H9 (cell line): ENCODE measurements at regions not wholly inside any gene's neighbourhood (a gene's known extent, or its start where the extent isn't known, plus 50 kb on each side); places are given as distances from the start of the nearest gene placed in this dataset.
A peak's percentile ranks its signal among the peaks of the same experiment; 100 is the strongest.

Experiments used
- DNase-seq: peaks from one replicate; pipeline ENCODE4 v3.0.0-alpha.2; 2017
- H2AFZ ChIP-seq: one replicate; pipeline ENCODE4 v1.6.1; 2013; ENCODE audit warnings: mild to moderate bottlenecking, low read length, control low read depth, moderate library complexity
- H2AK5ac ChIP-seq: 2 replicates; pipeline ENCODE4 v1.6.1; 2013; ENCODE audit warnings: low read length, control low read depth, mixed read lengths; ENCODE audit not compliant: insufficient read length
- H2BK120ac ChIP-seq: one replicate; pipeline ENCODE4 v1.6.1; 2013; ENCODE audit warnings: low read depth, mild to moderate bottlenecking, low read length, control low read depth, inconsistent platforms; ENCODE audit not compliant: poor library complexity, severe bottlenecking
- H2BK12ac ChIP-seq: 2 replicates; pipeline ENCODE4 v1.6.1; 2013; ENCODE audit warnings: low read length, control low read depth, mixed read lengths, low read depth; ENCODE audit not compliant: insufficient read length
- H2BK15ac ChIP-seq: 2 replicates; pipeline ENCODE4 v1.6.1; 2013; ENCODE audit warnings: low read depth, low read length, control low read depth
- H2BK20ac ChIP-seq: one replicate; pipeline ENCODE4 v1.6.1; 2013; ENCODE audit warnings: low read depth, mild to moderate bottlenecking, low read length, control low read depth, inconsistent platforms; ENCODE audit not compliant: poor library complexity, severe bottlenecking
- H2BK5ac ChIP-seq: 2 replicates; pipeline ENCODE4 v1.6.1; 2013; ENCODE audit warnings: low read length, control low read depth, mixed read lengths; ENCODE audit not compliant: insufficient read length
- H3K14ac ChIP-seq: 2 replicates; pipeline ENCODE4 v1.6.1; 2013; ENCODE audit warnings: low read length, control low read depth; ENCODE audit not compliant: insufficient read depth
- H3K18ac ChIP-seq: 2 replicates; pipeline ENCODE4 v1.6.1; 2013; ENCODE audit warnings: low read depth, mild to moderate bottlenecking, mixed read lengths, low read length, control low read depth; ENCODE audit not compliant: insufficient read length
- H3K23ac ChIP-seq: 2 replicates; pipeline ENCODE4 v1.6.1; 2013; ENCODE audit warnings: low read length, control low read depth, mixed read lengths, low read depth; ENCODE audit not compliant: insufficient read length
- H3K23me2 ChIP-seq: 2 replicates; pipeline ENCODE4 v1.6.1; 2013; ENCODE audit warnings: low read depth, mild to moderate bottlenecking, mixed read lengths, low read length, control low read depth; ENCODE audit not compliant: insufficient read length, poor library complexity, severe bottlenecking
- H3K27ac ChIP-seq: 2 replicates; pipeline ENCODE4 v1.5.1; 2013; ENCODE audit warnings: low read length, control low read depth, mixed read lengths, low read depth; ENCODE audit not compliant: insufficient read length
- H3K27me3 ChIP-seq: 2 replicates; pipeline ENCODE4 v1.6.1; 2013; ENCODE audit warnings: low read length, control low read depth, inconsistent platforms; ENCODE audit not compliant: insufficient read depth
- H3K4ac ChIP-seq: 2 replicates; pipeline ENCODE4 v1.6.1; 2013; ENCODE audit warnings: low read depth, mild to moderate bottlenecking, control low read depth, inconsistent platforms, low read length, moderate library complexity
- H3K4me1 ChIP-seq: 2 replicates; pipeline ENCODE4 v1.6.1; 2013; ENCODE audit warnings: low read length, control low read depth, inconsistent platforms; ENCODE audit not compliant: insufficient read depth
- H3K4me2 ChIP-seq: 2 replicates; pipeline ENCODE4 v1.6.1; 2013; ENCODE audit warnings: low read length, control low read depth, mixed read lengths; ENCODE audit not compliant: insufficient read length, insufficient read depth
- H3K56ac ChIP-seq: 2 replicates; pipeline ENCODE4 v1.6.1; 2013; ENCODE audit warnings: low read depth, mild to moderate bottlenecking, mixed read lengths, low read length, control low read depth; ENCODE audit not compliant: insufficient read length
- H3K79me1 ChIP-seq: 2 replicates; pipeline ENCODE4 v1.6.1; 2013; ENCODE audit warnings: low read depth, mild to moderate bottlenecking, moderate library complexity, low read length, control low read depth, inconsistent platforms; ENCODE audit not compliant: insufficient read depth, poor library complexity, severe bottlenecking
- H3K79me2 ChIP-seq: 2 replicates; pipeline ENCODE4 v1.6.1; 2013; ENCODE audit warnings: low read length, control low read depth, inconsistent platforms; ENCODE audit not compliant: insufficient read depth
- H3K9ac ChIP-seq: 2 replicates; pipeline ENCODE4 v1.6.1; 2013; ENCODE audit warnings: low read length, control low read depth, mixed read lengths; ENCODE audit not compliant: insufficient read length; ENCODE audit errors: extremely low read depth
- H3K9me3 ChIP-seq: one replicate; pipeline ENCODE4 v1.6.1; 2013; ENCODE audit warnings: low read depth, low read length, inconsistent platforms; ENCODE audit not compliant: control insufficient read depth
- H3T11ph ChIP-seq: one replicate; pipeline ENCODE4 v1.6.1; 2013; ENCODE audit warnings: mild to moderate bottlenecking, low read length, control low read depth, inconsistent platforms
- H4K20me1 ChIP-seq: one replicate; pipeline ENCODE4 v1.6.1; 2013; ENCODE audit not compliant: control insufficient read depth, insufficient read length, insufficient read depth
- H4K5ac ChIP-seq: 2 replicates; pipeline ENCODE4 v1.6.1; 2013; ENCODE audit warnings: low read depth, mild to moderate bottlenecking, mixed read lengths, low read length, control low read depth; ENCODE audit not compliant: insufficient read length
- H4K8ac ChIP-seq: replicated peaks from 2 replicates; pipeline ENCODE4 v1.6.1; 2013; ENCODE audit warnings: low read length, control low read depth, mixed read lengths, low read depth; ENCODE audit not compliant: insufficient read length
- H4K91ac ChIP-seq: 2 replicates; pipeline ENCODE4 v1.6.1; 2013; ENCODE audit warnings: low read depth, mild to moderate bottlenecking, moderate library complexity, mixed read lengths, low read length, control low read depth; ENCODE audit not compliant: insufficient read length
- H3K27ac Mint-ChIP-seq, 3 experiments: 2 replicates in 2 of 3; 3 replicates in 1 of 3; pipeline ENCODE4 v1.8.0; 2020 to 2021; ENCODE audit warnings: mixed read lengths in 3 of 3, mild to moderate bottlenecking in 1 of 3, moderate library complexity in 1 of 3
- H3K27me3 Mint-ChIP-seq: 2 replicates; pipeline ENCODE4 v1.8.0; 2021; ENCODE audit warnings: low read depth, mild to moderate bottlenecking, moderate library complexity, mixed read lengths
- H3K36me3 Mint-ChIP-seq, 3 experiments: 2 replicates in 2 of 3; 3 replicates in 1 of 3; pipeline ENCODE4 v1.8.0; 2020 to 2021; ENCODE audit warnings: low read depth in 3 of 3, mixed read lengths in 3 of 3; ENCODE audit not compliant: insufficient read depth in 1 of 3
- H3K4me1 Mint-ChIP-seq, 2 experiments: 2 replicates each; pipeline ENCODE4 v1.8.0; 2020; ENCODE audit warnings: mixed read lengths in 2 of 2
- H3K4me3 Mint-ChIP-seq, 2 experiments: 2 replicates in 1 of 2; 3 replicates in 1 of 2; pipeline ENCODE4 v1.8.0; 2020 to 2021; ENCODE audit warnings: mild to moderate bottlenecking in 2 of 2, mixed read lengths in 2 of 2, moderate library complexity in 1 of 2
- H3K9me3 Mint-ChIP-seq, 2 experiments: 2 replicates in 1 of 2; 3 replicates in 1 of 2; pipeline ENCODE4 v1.8.0; 2020; ENCODE audit warnings: mild to moderate bottlenecking in 2 of 2, mixed read lengths in 2 of 2, moderate library complexity in 1 of 2
- WGBS: extraction: QIAGEN DNeasy Blood & Tissue Kit; methylation state at CpG from one replicate; pipeline ENCODE4 v1.1.7; 2013; ENCODE audit warnings: missing lambda C conversion rate, low lambda C conversion rate, mixed read lengths; ENCODE audit not compliant: insufficient read length; ENCODE audit errors: extremely low coverage; 5-methylcytosine and 5-hydroxymethylcytosine counted together
- TF ChIP-seq, protein P1 (sequence below): fragments of 200-600 bp; sonication (generic); conservative IDR thresholded peaks from 3 replicates; pipeline ENCODE4 v1.8.0; 2021; ENCODE audit warnings: antibody characterized with exemption, mild to moderate bottlenecking

DNA sequence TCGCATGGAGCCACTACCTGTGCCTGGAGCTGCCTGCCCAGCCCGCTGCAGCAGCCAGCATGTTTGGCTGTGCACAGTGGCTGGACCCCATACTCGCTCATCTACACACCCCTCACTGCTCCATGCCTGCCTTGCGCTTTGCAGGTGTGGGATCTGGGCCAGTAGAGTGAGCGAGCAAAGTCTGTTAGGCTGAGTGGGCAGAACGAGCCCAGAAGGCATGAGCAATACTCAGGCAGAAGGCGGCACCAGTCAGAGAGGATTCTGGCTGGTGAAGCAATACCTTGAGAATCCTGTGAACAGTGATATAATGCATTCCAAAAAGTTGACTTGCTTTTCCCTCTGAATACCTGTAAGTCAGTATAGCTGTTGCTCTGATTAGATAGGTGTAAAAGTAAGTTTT lies 816.4 kb downstream of the KCNT2 start:
- H3K14ac ChIP-seq, result no peak overlapping the region
- Mint-ChIP-seq H3K27me3 (no peaks in the 10 kb centered on the region), H3K4me1 (peaks cover 4 to 5% of the 10 kb centered on the region in 2 experiments), H3K36me3 (peaks cover 2 to 7% (median 3%) of the 10 kb centered on the region in 3 experiments; a peak in 3 of 7 replicates), H3K27ac (no peak overlapping the region), H3K9me3 (peaks cover 5% of the 10 kb centered on the region in 2 experiments; a peak in 4 of 5 replicates), H3K4me3 (no peak overlapping the region)
- H3T11ph ChIP-seq, result no peak overlapping the region
- no peaks in the 10 kb centered on the region; the same call in 1 of the 2 replicates for H3K4me1 ChIP-seq
- peaks cover 10% of the 10 kb centered on the region for H3K9me3 ChIP-seq
- WGBS, result no CpG with 5 or more reads among the region's 7 CpGs
- no peak overlapping the region for H2BK12ac ChIP-seq
- H3K27me3 ChIP-seq, result no peaks in the 10 kb centered on the region
- TF ChIP-seq, protein P1, sequence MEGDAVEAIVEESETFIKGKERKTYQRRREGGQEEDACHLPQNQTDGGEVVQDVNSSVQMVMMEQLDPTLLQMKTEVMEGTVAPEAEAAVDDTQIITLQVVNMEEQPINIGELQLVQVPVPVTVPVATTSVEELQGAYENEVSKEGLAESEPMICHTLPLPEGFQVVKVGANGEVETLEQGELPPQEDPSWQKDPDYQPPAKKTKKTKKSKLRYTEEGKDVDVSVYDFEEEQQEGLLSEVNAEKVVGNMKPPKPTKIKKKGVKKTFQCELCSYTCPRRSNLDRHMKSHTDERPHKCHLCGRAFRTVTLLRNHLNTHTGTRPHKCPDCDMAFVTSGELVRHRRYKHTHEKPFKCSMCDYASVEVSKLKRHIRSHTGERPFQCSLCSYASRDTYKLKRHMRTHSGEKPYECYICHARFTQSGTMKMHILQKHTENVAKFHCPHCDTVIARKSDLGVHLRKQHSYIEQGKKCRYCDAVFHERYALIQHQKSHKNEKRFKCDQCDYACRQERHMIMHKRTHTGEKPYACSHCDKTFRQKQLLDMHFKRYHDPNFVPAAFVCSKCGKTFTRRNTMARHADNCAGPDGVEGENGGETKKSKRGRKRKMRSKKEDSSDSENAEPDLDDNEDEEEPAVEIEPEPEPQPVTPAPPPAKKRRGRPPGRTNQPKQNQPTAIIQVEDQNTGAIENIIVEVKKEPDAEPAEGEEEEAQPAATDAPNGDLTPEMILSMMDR, result no peak
- no peak overlapping the region for H3K4ac ChIP-seq
- no peaks in the 10 kb centered on the region for H3K79me1 ChIP-seq
- no peaks in the 10 kb centered on the region for H3K23me2 ChIP-seq
- H3K56ac ChIP-seq, result no peak overlapping the region
- DNase-seq, result no peak
- H4K91ac ChIP-seq, result no peak overlapping the region
- H3K9ac ChIP-seq, result no peak overlapping the region
- no peak overlapping the region for H2AFZ ChIP-seq
- no peak overlapping the region for H3K18ac ChIP-seq
- no peak overlapping the region for H2BK20ac ChIP-seq
- no peak overlapping the region for H4K8ac ChIP-seq
- peak overlapping the region; percentile 63 for H4K5ac ChIP-seq
- no peaks in the 10 kb centered on the region for H3K79me2 ChIP-seq
- no peak overlapping the region for H2BK15ac ChIP-seq
- H2BK5ac ChIP-seq, result no peak overlapping the region
- no peak overlapping the region for H3K4me2 ChIP-seq
- H3K23ac ChIP-seq, result no peak overlapping the region
- no peaks in the 10 kb centered on the region for H4K20me1 ChIP-seq
- no peak overlapping the region for H2BK120ac ChIP-seq
- H3K27ac ChIP-seq, result no peak overlapping the region
- H2AK5ac ChIP-seq, result no peak overlapping the region
